GM12892 (cell line): ENCODE measurements at regions not wholly inside any gene's neighbourhood (a gene's known extent, or its start where the extent isn't known, plus 50 kb on each side); places are given as distances from the start of the nearest gene placed in this dataset.

Experiments used
- POLR2A ChIP-seq: IDR thresholded peaks from 2 replicates; pipeline ENCODE4 v1.6.1; 2011; ENCODE audit warnings: low read depth, low read length, control low read depth
- POLR2AphosphoS5 ChIP-seq: IDR thresholded peaks from 2 replicates; pipeline ENCODE4 v1.6.1; 2011; ENCODE audit warnings: low read depth, low read length, control low read depth
- TAF1 ChIP-seq: IDR thresholded peaks from 2 replicates; pipeline ENCODE4 v1.6.1; 2011; ENCODE audit warnings: low read depth, mild to moderate bottlenecking, control low read depth, low read length, borderline replicate concordance

GRCh38 chr12:76190299-76190698, 105.8 kb upstream of the NAP1L1 start:
- no peak for TF ChIP-seq POLR2A
- no peak for TF ChIP-seq POLR2AphosphoS5
- no peak for TF ChIP-seq TAF1
